AG08395 (cell line): ENCODE measurements at regions not wholly inside any gene's neighbourhood (a gene's known extent, or its start where the extent isn't known, plus 50 kb on each side); places are given as distances from the start of the nearest gene placed in this dataset.
"Not testable (repeated sequence)": the region's sequence is repeated elsewhere in the genome, so short reads cannot be mapped to it uniquely, and the experiment has no call there.

Experiments
- DNase-seq: peaks from one replicate; pipeline ENCODE4 v3.0.0; 2012; ENCODE audit warnings: mixed read lengths, low spot score

DNA sequence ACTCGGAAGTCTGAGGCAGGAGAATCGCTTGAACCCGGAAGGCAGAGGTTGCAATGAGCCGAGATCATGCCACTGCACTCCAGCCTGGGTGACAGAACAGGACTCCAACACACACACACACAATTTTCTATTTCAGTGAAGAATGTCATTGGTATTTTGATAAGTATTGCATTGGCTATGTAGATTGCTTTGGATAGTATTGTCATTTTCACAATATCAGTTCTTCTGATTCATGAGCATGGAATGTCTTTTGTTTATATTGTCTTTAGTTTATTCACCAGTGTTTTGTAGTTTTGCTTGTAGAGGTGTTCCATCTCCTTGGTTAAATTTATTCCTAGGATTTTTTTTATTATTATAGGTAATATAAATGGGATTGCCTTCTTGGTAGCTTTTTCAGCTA lies 693.4 kb upstream of the SYT4 start:
- DNase-seq: no peak

DNA sequence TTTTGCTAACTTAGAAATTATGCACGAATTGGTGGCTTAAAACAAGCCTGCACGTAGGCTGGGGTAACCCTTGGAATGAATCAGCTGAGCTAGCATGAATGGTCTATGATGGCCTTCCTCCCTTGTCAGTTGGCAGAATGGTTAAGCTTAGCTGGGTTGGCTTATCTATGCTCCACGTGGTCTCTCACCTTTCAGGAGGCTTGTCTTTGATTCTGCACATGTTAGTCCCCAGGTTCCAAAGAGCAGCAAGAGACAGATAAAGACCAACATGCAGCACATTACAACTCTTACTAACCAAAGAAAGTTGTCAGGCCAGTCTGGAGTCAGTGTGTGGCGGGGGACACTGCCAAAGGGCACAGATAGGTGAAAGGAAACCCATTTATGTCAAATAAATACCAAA lies 700.9 kb upstream of the SYT4 start:
- DNase-seq: no peak

DNA sequence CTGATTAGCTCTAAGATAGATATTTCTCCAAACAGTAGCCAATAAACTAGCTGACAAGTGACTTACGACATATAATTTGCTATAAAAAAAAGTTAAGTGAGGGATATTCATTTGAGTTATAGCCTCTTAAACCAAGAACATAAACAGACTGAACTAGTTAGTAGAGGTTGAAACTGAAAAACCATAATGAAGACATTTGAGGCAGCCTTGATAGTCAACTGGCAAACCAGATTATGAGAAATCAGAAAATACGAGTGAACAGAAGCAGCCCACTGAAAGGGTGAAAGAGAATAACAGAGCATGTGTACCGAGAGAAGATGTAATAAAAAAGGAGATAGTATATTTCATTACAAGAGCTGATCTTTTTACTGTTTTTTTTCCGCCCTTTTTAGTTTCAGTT lies 698.1 kb upstream of the SETBP1 start:
- no peak for DNase-seq

DNA sequence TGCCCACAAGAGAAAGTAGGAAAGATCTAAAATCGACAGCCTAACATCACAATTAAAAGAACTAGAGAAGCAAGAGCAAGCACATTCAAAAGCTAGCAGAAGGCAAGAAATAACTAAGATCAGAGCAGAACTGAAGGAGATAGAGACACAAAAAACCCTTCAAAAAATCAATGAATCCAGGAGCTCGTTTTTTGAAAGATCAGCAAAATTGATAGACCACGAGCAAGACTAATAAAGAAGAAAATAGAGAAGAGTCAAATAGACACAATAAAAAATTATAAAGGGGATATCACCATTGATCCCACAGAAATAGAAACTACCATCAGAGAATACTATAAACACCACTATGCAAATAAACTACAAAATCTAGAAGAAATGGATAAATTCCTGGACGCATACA lies 693.6 kb upstream of the SETBP1 start:
- DNase-seq: not testable (repeated sequence)

DNA sequence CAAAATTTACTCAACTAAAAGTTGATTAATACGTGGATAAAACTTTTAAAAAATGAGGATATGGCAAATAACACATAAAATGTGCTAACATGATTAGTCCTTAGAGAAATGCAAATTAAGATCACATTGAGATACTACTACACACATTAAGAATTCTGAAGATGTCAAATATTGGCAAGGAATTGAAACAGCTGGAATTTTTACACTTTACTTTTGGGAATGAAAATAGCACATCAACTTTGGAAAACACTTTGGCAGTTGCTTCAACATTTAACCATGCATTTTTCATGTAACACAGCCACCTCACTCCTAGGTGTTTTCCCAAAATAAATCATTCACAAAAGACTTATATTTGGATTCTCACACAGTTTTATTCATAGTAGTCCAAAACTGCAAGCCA lies 687.9 kb upstream of the SETBP1 start:
- no peak for DNase-seq

DNA sequence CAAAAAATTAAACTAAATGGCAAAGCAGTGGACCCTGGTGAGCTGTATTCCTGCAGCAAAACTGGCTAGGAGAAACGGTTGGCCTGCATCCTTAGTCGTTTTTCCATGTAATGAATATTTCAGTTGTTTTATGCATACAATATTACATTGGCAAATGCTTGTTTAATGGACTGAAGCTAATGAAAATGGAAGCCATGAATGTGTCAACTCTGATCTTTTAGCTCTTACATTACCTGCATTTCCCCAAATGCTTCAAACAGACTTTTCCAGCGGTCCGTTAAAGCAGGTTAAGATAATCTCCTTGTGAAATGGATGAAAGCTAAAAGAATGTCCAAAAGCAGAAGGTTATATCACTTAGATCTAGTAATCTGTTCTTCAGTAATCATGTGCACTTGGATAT lies 686.3 kb upstream of the SETBP1 start:
- no peak for DNase-seq

DNA sequence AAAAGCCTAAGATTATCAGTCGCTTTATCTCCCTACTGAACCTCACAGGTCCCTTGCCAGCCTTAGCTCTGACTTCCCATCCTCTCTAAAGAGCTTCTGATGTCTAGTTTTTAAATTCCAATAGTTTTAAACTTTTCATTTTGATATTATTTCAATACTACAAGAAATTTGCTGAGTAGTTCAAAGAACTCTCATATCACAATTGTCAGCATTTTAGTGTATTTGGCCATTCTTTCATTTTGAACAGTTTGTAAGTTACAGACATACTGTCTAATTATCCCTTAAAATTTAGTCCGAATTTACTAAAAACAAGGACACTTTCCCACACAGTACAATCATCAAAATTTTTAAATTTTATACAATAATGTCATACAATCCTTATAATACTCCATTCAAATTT lies 666.8 kb upstream of the SETBP1 start:
- no peak for DNase-seq

DNA sequence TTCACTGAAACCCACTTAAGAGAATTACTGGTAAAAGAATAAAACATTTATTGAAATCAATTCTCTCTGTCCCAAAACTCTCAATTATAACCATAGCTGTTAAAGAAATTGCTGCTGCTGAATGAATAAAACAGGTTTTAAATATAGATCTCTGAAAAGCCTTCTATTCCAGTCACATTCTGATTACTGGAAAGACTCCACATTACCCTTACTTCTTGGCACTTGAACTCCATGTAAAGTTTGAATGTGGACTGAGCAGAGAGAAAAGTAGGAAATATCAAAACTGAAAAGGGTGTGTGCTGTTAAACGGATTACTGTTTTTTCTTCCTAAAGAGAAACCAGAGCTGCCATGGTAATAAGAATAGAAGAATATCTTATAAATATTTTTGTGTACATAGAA lies 655.3 kb upstream of the SETBP1 start:
- DNase-seq: no peak

DNA sequence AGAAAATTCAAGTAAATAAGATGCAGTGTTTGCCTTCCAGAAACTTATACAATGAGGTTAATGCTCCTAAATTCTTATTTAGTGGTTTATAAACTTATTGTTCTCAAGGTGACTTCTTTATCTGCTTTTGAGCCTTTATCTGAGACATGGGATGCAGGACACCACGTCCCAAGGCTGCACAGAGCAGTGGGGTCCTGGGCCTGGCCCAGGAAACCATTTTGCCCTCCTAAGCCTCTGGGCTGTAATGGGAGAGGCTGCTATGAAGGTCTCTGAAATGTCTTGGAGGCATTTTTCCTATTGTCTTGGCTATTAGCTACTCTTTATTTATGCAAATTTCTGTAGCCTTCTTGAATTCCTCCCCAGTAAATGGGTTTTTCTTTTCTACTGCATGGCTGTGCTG lies 652.6 kb upstream of the SETBP1 start:
- no peak for DNase-seq

DNA sequence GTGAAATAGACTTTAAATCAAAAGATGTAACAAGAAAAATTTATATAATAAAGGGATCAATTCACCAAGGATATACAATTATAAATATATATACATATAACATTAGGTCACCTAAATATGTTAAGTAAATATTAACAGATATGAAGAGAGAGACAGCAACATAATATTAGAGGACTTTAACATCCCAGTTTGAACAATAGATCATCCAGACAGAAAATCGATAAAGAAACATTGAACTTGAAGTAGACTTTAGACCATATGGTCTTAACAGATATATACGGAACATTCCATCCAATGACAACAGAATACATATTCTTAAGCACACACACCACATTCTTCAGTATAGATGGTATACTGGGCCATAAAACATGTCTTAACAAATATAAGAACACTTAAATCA lies 649.6 kb upstream of the SETBP1 start:
- no peak for DNase-seq

DNA sequence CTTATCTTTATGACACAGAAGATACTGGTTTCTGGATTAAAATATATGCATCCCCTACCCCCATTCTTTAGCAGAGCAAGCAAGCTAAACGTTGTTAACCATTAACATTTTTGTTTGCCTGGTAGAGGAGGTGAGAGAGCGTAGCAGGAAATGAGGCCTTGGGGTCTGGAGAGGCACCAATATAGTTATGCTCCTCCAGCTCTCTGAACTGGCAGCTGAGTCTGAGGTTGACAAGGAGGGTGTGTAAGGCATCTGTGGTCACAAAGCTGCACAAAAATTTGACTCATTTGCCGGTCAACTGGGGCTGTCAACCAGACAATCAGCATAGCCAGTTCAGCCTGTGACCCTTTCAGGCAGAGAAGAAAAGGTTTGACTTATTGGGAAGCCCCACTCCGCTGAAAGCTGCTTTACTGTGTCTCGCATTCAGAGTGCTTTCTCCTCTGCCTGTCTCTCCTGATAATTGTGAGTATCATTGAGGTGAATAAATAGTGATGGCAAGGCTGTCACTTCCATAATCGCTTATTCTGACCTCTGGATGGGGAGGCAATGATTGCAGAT lies 647.5 kb upstream of the SETBP1 start:
- DNase-seq: no peak

DNA sequence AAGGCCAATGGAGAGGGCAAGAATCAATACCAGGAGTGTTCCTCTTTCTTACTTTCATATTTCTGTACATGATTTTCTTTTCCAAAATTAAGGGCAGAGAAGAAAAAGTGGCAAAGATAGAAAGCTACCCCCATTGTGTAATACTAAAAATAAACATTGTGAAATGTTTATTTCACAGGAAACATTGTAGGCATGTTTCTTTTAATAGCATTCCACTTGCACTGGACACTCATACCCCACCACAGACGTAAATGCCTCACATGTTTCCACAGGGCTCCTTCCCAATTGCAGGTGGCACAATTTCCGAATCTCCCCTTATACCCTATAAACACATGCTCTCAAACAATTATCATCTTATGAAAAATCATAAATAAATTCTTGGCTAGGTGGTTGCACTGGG lies 645.1 kb upstream of the SETBP1 start:
- no peak for DNase-seq

DNA sequence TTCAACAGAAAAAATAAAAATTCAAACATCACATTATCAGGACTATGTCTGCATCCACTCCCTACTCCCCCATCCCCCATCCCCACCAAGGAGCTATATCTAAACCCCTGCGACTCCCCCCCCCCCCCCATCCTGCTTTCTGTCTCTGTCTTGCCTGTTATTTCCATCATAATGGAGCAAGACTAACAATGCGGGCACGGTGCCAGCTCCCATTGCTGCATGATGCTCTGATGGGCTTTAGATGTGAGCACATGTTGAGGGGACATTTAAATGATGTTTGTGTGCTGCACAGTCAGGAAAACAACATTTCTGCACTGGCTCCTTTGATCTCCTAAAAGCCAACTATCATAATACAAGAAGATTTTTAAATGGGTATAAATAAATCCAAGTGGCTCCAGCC lies 644.2 kb upstream of the SETBP1 start:
- no peak for DNase-seq

DNA sequence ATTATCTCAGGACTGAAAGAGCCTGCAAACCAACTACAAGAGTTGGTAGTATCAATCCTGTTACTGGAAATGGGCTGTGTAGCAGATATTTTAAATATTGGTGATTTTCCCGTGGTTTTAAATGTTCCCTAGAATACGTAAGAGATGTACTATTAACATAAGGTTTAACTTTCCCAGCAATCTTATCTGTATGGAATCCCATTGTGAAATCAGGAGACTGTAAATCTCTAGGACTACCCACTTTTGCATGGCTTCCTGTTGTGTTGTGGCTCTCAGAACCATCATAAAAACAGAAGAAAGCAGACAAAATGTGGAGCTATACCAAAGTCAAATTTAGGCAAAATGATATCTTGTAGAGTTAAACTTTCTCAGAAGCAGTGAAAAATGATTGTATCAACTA lies 641.5 kb upstream of the SETBP1 start:
- DNase-seq: no peak

DNA sequence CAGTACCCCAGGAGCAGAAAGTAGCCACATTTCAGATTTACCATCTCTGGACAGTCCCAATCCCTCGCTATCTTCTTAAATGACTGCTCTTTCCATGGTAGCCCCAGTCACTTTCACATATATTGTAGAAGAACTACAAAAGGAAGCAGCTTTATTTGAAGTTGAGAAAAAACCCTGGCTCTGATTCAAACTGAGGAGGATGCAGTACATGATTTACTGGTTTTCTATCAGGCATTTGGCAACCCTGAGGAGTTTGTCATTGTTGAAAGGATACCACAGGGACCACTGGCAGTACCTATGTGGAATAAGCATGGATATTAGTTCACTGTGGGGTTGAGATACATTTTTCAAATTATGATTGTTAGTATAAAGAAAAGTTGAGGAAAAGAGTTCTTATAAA lies 640.9 kb upstream of the SETBP1 start:
- no peak for DNase-seq

DNA sequence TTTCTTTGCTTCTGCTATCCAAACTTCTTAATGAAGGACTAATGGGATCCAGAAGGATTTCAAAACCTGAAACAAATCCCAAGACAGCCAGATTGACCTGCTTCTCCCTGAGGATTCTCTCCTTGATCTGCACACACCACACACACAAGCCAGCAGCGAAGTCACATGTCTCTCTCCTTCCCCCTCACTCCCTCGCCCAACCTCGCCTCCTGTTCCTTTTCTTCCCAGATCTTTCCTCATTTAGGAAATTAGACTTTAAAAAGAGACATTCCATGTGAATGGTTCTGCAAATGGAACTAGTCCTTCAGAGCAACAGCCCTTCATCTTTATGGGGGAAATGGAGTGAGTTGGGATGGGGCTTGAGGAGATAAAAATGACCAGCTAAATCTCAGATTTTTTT lies 639.1 kb upstream of the SETBP1 start:
- no peak for DNase-seq

DNA sequence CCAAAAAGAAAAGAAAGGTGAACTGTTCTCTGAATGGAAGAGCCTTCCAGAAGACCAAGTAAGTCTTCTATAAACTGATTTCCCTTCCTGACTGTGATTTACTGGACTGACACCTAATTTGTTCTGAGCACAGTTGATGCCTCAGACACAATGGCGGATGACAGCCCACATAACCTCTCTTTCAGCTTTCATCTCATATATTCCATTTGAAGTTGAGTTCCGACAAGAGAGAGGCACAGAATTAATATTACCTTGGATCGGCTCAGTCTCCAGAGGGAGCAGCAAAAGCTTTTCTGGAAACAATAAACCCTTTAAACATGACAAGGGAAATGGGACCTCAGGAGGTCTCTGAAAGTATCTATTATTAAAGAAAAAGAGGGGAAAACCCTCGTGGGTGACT lies 638.7 kb upstream of the SETBP1 start:
- no peak for DNase-seq

DNA sequence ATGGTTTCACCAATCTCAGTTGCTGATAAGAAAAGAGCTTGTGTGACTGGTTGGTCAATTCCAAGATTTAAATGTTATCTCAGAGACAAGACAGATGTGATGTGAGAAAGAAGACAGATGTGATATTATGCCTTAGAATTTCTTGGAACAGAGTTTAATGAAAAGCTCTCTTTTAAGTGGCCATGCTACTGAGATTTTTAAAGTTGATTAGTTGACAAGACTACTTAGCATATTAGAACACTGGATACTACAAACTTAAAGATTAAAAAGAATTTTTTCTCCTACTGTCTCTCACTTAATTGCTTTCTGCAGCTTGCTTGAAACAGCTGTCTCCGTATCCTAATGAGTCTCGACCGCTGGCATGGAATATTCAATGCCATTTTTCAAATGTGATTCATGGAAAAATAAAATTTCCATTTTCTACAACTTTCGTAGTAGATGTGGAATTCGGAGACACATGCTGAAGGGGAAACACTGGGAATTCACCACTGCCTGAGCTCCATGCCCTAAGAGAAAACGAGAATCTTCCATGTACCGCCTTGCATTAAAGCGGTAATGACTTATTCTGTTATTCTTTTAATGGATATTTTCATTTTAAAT lies 634.2 kb upstream of the SETBP1 start:
- no peak for DNase-seq

DNA sequence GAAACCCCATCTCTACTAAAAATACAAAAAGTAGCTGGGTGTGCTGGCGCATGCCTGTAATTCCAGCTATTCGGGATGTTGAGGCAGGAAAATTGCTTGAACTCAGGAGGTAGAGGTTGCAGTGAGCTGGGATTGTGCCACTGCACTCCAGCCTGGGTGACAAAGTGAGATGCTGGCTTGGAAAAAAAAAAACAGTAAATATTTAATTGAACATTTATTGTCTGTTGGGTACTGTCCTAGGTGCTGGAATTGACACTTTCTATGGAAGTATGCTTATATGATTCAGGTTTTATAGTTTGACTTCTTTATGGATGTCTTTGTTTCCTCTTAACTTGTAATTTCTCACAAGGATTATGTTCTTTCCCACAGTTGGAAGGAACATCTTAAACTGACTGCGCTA lies 633.1 kb upstream of the SETBP1 start:
- DNase-seq: no peak

DNA sequence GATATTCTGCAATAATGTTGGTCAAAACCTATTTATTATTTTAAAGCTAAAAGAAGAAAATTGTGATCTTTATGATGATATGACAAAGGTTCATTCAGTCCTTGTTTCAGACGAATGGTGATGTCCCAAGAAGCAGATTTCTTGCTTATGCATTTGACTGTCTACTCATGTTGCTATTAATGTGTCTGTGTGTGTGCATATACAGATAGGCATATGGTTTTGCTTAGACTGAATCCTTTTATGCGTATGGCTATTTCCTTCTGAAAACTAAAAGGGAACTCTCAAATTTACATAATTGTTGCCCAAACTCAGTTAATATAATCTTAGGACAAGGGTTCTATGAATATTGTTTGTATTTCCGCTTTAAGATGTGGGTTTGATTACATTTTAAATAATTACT lies 632.3 kb upstream of the SETBP1 start:
- DNase-seq: no peak

DNA sequence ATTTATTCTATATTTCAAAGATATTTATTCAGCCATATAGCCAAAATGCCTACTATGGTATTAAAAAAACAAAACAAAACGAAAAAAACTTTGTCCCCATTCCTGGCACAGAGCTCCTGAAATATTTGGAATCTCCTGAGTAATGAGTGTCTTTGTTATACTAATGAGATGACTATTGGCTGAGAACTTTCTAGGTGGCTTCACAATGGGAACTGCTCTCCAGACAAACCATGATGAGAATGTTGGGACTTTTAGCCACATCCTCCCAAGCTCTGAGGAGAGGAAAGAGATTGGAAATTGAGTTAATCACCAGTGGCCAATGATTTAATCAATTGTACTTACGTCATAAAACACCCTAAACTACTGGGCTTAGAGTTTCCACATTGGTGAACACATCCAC lies 631.8 kb upstream of the SETBP1 start:
- DNase-seq: no peak

DNA sequence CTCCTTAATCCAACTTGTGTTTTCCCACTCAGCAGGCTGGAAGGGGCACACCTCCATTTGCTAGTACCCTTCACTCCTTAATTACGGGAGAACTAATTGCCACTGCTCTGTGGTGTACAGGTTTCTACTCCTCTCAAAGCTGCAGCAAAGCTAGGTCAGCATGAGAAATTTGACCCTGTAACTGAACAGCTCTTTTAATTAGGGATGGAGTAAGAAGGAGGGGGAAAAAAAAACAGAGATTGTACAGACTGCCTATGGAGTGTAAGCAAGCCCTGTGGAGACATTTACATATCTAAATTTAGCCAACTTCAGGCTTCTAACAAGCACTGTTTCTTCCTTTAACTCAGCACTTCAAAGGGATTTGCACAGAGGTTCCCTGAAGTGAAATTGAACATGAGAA lies 629.7 kb upstream of the SETBP1 start:
- DNase-seq: no peak

DNA sequence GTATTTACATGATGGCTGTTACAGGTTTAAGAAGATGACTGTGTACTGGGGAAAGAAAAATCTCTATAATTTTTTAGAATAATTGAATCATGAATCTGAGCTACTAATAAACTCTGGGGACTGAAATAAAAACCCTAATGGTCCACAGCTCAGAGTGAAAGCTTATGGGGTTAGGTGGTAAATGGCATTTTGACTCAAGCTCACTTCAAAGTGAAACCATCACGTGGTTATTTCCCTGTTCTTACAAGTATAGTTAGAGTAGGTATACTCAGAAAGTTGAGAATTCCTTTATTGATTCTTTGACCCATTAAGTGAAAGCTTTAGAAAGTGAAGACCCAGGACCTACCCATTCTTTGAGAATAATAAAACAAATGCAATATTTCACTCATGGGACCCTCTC lies 626.2 kb upstream of the SETBP1 start:
- no peak for DNase-seq

DNA sequence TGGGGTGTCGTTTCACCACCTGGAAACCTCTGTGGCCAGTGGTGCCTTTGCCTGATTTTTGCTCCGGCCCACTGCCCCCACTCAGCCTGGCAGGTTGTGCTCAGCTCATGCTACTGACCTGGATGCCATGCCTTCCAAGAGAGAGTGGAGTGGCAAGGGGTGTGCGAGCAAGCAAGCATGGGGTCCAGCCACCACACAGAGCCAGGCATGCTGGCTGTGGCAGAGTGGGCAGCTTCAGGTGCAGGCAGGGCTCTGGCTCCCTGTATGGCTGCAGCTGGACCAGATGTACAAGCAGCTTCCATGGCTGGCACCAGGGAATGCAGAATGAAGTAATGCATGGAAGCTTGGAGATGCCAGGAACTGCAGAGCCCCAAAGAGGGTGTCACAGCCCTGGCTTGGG lies 620.5 kb upstream of the SETBP1 start:
- DNase-seq: no peak

DNA sequence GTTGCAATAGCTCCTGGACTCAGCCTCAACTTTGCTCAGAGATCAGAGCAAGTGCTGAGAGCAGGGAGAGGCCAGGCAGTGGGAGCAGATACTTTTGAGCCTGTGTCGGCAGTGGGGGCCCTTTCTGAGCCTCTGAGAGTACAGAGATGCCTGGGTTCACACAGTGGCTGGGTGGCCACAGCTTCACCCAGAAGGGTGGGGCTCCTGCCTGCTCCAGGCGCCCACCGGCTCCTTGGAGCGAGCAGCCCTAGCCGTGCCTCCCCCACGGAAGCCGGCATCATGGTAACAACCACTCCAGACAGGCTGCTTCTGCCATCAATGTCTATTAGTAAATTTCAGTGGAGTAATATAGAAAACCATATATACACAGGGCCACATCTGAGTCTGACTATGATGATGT lies 619.2 kb upstream of the SETBP1 start:
- DNase-seq: no peak
